Activated CD4-positive, alpha-beta T cell treated with anti-CD3 and anti-CD28 coated beads, Interleukin-2, amount 50 U/mL, for 4 hours (primary cell): ENCODE measurements at regions not wholly inside any gene's neighbourhood (a gene's known extent, or its start where the extent isn't known, plus 50 kb on each side); places are given as distances from the start of the nearest gene placed in this dataset.
"Not testable (repeated sequence)": the region's sequence is repeated elsewhere in the genome, so short reads cannot be mapped to it uniquely, and the experiment has no call there.

Experiments used
- DNase-seq, 2 experiments: peaks; one replicate each; pipeline ENCODE4 v3.0.0-alpha.2; 2020

- DNase-seq: no peak
Measured at GRCh38 chr3:102936511-102937045, 501.8 kb downstream of the ZPLD1 start.

GRCh38 chr3:102941786-102942185, 507.0 kb downstream of the ZPLD1 start:
- no peak for DNase-seq

GRCh38 chr3:102946445-102946844, 511.6 kb downstream of the ZPLD1 start:
- DNase-seq: not testable (repeated sequence)

- DNase-seq: no peak
Measured at GRCh38 chr3:102972350-102972749, 537.5 kb downstream of the ZPLD1 start.

- no peak for DNase-seq
Measured at GRCh38 chr3:102974333-102974732, 539.5 kb downstream of the ZPLD1 start.

GRCh38 chr3:102979191-102979590, 544.4 kb downstream of the ZPLD1 start:
- no peak for DNase-seq

GRCh38 chr3:102979682-102980354, 545.0 kb downstream of the ZPLD1 start:
- no peak for DNase-seq

GRCh38 chr3:102980355-102980696, 545.5 kb downstream of the ZPLD1 start:
- no peak for DNase-seq

GRCh38 chr3:103002425-103003176, 567.8 kb downstream of the ZPLD1 start:
- no peak for DNase-seq

- DNase-seq: no peak
Measured at GRCh38 chr3:103006526-103007183, 571.8 kb downstream of the ZPLD1 start.

GRCh38 chr3:103009609-103010008, 574.8 kb downstream of the ZPLD1 start:
- DNase-seq: no peak

GRCh38 chr3:103025880-103026279, 591.1 kb downstream of the ZPLD1 start:
- DNase-seq: no peak

GRCh38 chr3:103033841-103034240, 599.0 kb downstream of the ZPLD1 start:
- DNase-seq: no peak

- no peak for DNase-seq
Measured at GRCh38 chr3:103047640-103048039, 612.8 kb downstream of the ZPLD1 start.

GRCh38 chr3:103048068-103048722, 613.4 kb downstream of the ZPLD1 start:
- no peak for DNase-seq

- DNase-seq: no peak
Measured at GRCh38 chr3:103052236-103052830, 617.5 kb downstream of the ZPLD1 start.

- DNase-seq: no peak
Measured at GRCh38 chr3:103055021-103055520, 620.3 kb downstream of the ZPLD1 start.

GRCh38 chr3:103056542-103056941, 621.7 kb downstream of the ZPLD1 start:
- DNase-seq: no peak

GRCh38 chr3:103057003-103057402, 622.2 kb downstream of the ZPLD1 start:
- no peak for DNase-seq

GRCh38 chr3:103057487-103057886, 622.7 kb downstream of the ZPLD1 start:
- DNase-seq: no peak

GRCh38 chr3:103059432-103059831, 624.6 kb downstream of the ZPLD1 start:
- DNase-seq: no peak

- no peak for DNase-seq
Measured at GRCh38 chr3:103060242-103060641, 625.4 kb downstream of the ZPLD1 start.

- no peak for DNase-seq
Measured at GRCh38 chr3:103067963-103068362, 633.1 kb downstream of the ZPLD1 start.
